22Rv1 (cell line): ENCODE measurements at regions not wholly inside any gene's neighbourhood (a gene's known extent, or its start where the extent isn't known, plus 50 kb on each side); places are given as distances from the start of the nearest gene placed in this dataset.

Source experiments
- H3K27ac ChIP-seq: fragments of 450-650 bp; 2 replicates; pipeline ENCODE4 v1.5.1; 2017
- ZFX ChIP-seq: fragments of 450-650 bp; IDR thresholded peaks from 2 replicates; pipeline ENCODE4 v1.6.1; 2017; ENCODE audit warnings: antibody characterized with exemption, borderline replicate concordance
- TF ChIP-seq, protein P1 (sequence below): fragments of 450-650 bp; IDR thresholded peaks from 2 replicates; pipeline ENCODE4 v1.5.1; 2017; ENCODE audit warnings: mild to moderate bottlenecking

DNA sequence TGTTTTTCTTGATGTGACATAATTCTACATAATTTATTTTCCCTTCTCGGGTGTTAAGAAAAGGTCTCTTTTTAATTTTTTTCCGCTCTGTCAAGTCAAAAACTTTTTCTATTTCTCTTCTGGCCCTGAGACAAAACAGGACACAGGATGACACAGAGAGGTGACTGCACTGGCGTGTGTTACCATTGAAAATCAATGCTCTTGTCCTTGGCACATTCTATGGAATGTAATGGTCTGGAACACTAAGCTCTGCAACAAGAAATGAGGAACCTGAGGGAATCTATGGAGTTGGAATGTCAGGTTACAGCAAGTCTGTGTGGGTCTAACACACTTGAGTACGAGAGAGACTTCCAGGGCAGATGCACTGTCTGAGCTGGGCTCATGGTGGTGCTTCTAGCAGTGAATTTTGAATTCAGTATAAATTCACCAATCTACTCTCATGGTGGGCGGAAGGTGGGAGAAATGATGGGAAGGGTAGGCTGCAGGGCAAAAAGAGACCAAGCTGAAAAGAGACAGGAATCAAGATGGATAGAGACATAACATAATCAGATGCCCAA lies 508.3 kb downstream of the TUSC7 start:
- no peak overlapping the region for H3K27ac ChIP-seq
- no peak for TF ChIP-seq ZFX
- TF ChIP-seq, protein P1, sequence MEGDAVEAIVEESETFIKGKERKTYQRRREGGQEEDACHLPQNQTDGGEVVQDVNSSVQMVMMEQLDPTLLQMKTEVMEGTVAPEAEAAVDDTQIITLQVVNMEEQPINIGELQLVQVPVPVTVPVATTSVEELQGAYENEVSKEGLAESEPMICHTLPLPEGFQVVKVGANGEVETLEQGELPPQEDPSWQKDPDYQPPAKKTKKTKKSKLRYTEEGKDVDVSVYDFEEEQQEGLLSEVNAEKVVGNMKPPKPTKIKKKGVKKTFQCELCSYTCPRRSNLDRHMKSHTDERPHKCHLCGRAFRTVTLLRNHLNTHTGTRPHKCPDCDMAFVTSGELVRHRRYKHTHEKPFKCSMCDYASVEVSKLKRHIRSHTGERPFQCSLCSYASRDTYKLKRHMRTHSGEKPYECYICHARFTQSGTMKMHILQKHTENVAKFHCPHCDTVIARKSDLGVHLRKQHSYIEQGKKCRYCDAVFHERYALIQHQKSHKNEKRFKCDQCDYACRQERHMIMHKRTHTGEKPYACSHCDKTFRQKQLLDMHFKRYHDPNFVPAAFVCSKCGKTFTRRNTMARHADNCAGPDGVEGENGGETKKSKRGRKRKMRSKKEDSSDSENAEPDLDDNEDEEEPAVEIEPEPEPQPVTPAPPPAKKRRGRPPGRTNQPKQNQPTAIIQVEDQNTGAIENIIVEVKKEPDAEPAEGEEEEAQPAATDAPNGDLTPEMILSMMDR = no peak

GRCh38 chr3:117218641-117219048 lies 509.1 kb downstream of the TUSC7 start:
- H3K27ac ChIP-seq = no peak overlapping the region
- TF ChIP-seq, protein P1 = no peak
- no peak for TF ChIP-seq ZFX

DNA sequence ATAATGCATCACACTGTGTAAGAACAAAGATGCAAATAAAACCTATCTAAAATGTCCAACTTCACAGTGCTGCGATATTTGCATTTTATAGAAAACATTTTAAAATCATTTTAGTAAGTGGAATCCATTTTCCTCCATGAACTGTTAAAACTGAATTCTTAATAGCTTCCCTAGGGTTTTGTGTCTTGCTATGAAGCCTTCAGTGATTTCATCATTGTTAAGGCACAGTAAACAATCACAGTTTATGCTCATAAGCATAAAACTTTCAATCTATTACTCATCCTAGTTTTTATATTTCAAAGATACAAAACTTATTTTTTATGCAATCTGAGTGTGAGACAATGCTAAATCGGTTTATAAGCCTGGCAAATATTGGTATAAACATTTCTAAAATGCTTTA lies 509.7 kb downstream of the TUSC7 start:
- TF ChIP-seq, protein P1 = no peak
- no peak for TF ChIP-seq ZFX
- H3K27ac ChIP-seq = no peak overlapping the region

DNA sequence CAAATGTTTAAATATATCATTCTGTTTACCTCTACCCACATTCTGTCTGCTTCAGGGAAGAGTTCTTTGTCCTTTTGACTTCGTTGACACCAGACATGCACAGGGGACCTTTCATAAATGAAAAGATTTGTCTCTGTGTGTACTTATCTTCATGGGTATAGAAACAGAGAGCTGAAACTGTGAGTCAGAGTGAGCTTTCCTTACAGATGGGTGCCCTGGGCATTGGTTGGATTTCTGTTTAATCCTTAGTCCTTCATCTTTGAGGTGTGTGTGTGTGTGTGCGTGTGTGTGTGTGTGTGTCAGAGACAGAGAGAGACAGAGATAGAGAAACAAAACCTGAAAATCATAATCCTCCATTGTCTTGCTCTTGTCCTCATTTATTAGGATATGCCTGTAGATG lies 517.4 kb downstream of the TUSC7 start:
- TF ChIP-seq, protein P1 = no peak
- no peak for TF ChIP-seq ZFX
- no peak overlapping the region for H3K27ac ChIP-seq

GRCh38 chr3:117228466-117228865 lies 518.9 kb downstream of the TUSC7 start:
- TF ChIP-seq ZFX = no peak
- TF ChIP-seq, protein P1 = no peak
- no peak overlapping the region for H3K27ac ChIP-seq

- no peak overlapping the region for H3K27ac ChIP-seq
- TF ChIP-seq ZFX = no peak
- TF ChIP-seq, protein P1 = no peak
Measured at GRCh38 chr3:117230924-117231323, 521.3 kb downstream of the TUSC7 start.

DNA sequence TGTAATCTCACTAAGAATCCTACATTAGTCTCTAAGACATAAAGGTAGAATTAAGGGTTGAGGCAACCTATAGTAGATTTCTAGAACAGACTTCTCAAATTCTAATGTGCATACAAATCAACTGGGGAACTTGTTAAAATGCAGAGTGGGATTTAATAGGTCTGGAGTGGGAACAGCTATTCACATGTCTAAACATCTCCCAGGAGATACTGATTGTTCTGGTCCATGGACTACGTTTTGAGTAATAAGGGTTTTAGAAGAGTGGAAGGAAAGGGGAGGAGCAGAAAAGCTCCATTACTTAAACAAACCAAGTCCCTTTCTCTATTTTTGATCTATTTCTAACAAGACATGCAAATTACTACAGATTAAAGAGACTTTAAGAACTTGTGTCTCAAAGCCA lies 524.8 kb downstream of the TUSC7 start:
- TF ChIP-seq, protein P1 = no peak
- no peak for TF ChIP-seq ZFX
- H3K27ac ChIP-seq = no peak overlapping the region
